Muscle of leg (tissue), 3 donors: ENCODE measurements at regions not wholly inside any gene's neighbourhood (a gene's known extent, or its start where the extent isn't known, plus 50 kb on each side); places are given as distances from the start of the nearest gene placed in this dataset.
"Not testable (repeated sequence)": the region's sequence is repeated elsewhere in the genome, so short reads cannot be mapped to it uniquely, and the experiment has no call there.

Experiments used
- DNase-seq: peaks from one replicate; pipeline ENCODE4 v3.0.0; 2013
- H3K27ac ChIP-seq: one replicate; pipeline ENCODE4 v1.5.1; 2013; ENCODE audit warnings: mild to moderate bottlenecking, low read length, control low read depth
- H3K27me3 ChIP-seq: one replicate; pipeline ENCODE4 v1.6.1; 2013; ENCODE audit warnings: low read length; ENCODE audit not compliant: control insufficient read depth, insufficient read depth
- H3K36me3 ChIP-seq: one replicate; pipeline ENCODE4 v1.6.1; 2013; ENCODE audit warnings: low read length; ENCODE audit not compliant: control insufficient read depth, insufficient read depth
- H3K4me1 ChIP-seq: one replicate; pipeline ENCODE4 v1.6.1; 2013; ENCODE audit warnings: low read length; ENCODE audit not compliant: control insufficient read depth, insufficient read depth
- H3K4me3 ChIP-seq: one replicate; pipeline ENCODE4 v1.5.1; 2013; ENCODE audit warnings: low read length, control low read depth
- H3K9me3 ChIP-seq: replicated peaks from 2 replicates; pipeline ENCODE4 v1.6.1; 2013; ENCODE audit warnings: low read depth, low read length; ENCODE audit not compliant: control insufficient read depth
- WGBS: methylation state at CpG from one replicate; pipeline ENCODE4 v1.1.5; 2013; ENCODE audit warnings: missing lambda C conversion rate; ENCODE audit not compliant: insufficient coverage; 5-methylcytosine and 5-hydroxymethylcytosine counted together

- DNase-seq: no peak
- Histone ChIP-seq H3K36me3 (no peaks in the 10 kb centered on the region), H3K27me3 (no peaks in the 10 kb centered on the region), H3K9me3 (no peaks in the 10 kb centered on the region), H3K27ac (no peak overlapping the region), H3K4me3 (no peak overlapping the region), H3K4me1 (no peaks in the 10 kb centered on the region)
- WGBS: no CpG with 5 or more reads among the region's 4 CpGs
Observed at GRCh38 chr16:63416712-63417111, 1380.5 kb upstream of the CDH8 start.

GRCh38 chr16:63415014-63415413, 1378.8 kb upstream of the CDH8 start:
- no CpG with 5 or more reads among the region's 2 CpGs for WGBS
- Histone ChIP-seq H3K9me3 (no peaks in the 10 kb centered on the region), H3K27me3 (no peaks in the 10 kb centered on the region), H3K27ac (no peak overlapping the region), H3K36me3 (no peaks in the 10 kb centered on the region), H3K4me1 (no peaks in the 10 kb centered on the region), H3K4me3 (no peak overlapping the region)
- DNase-seq: peak; percentile 0

- DNase-seq: no peak
- no peaks in the 10 kb centered on the region for H3K27me3 ChIP-seq
- no peaks in the 10 kb centered on the region for H3K36me3 ChIP-seq
- WGBS: no CpG with 5 or more reads among the region's 1 CpG
- no peaks in the 10 kb centered on the region for H3K4me1 ChIP-seq
- no peak overlapping the region for H3K4me3 ChIP-seq
- H3K9me3 ChIP-seq: no peaks in the 10 kb centered on the region
- no peak overlapping the region for H3K27ac ChIP-seq
Observed at GRCh38 chr16:63410594-63410993, 1374.4 kb upstream of the CDH8 start.

GRCh38 chr16:63403792-63404191, 1367.6 kb upstream of the CDH8 start:
- 92% methylated on average over 6 of the region's 11 CpGs for WGBS

GRCh38 chr16:63388277-63388676, 1352.0 kb upstream of the CDH8 start:
- not testable (repeated sequence) for H3K27ac ChIP-seq, H3K36me3 ChIP-seq, H3K27me3 ChIP-seq, DNase-seq, H3K4me3 ChIP-seq, H3K9me3 ChIP-seq, H3K4me1 ChIP-seq
- 92% methylated on average over 14 of the region's 18 CpGs for WGBS

More at GRCh38 chr16:63403792-63404191, 1367.6 kb upstream of the CDH8 start:
- Histone ChIP-seq H3K4me1 (no peaks in the 10 kb centered on the region), H3K4me3 (no peak overlapping the region), H3K36me3 (no peaks in the 10 kb centered on the region), H3K27ac (no peak overlapping the region), H3K27me3 (no peaks in the 10 kb centered on the region), H3K9me3 (no peaks in the 10 kb centered on the region)
- DNase-seq: no peak

GRCh38 chr16:63385714-63386432, 1349.6 kb upstream of the CDH8 start:
- DNase-seq: no peak
- Histone ChIP-seq H3K36me3 (no peaks in the 10 kb centered on the region), H3K4me1 (no peaks in the 10 kb centered on the region), H3K27ac (no peak overlapping the region), H3K27me3 (no peaks in the 10 kb centered on the region), H3K4me3 (no peak overlapping the region), H3K9me3 (no peaks in the 10 kb centered on the region)
- 31% methylated on average over 7 of the region's 7 CpGs for WGBS

GRCh38 chr16:63373744-63374143, 1337.5 kb upstream of the CDH8 start:
- Histone ChIP-seq H3K4me3 (no peak overlapping the region), H3K9me3 (no peaks in the 10 kb centered on the region), H3K4me1 (no peaks in the 10 kb centered on the region), H3K27me3 (no peaks in the 10 kb centered on the region), H3K27ac (no peak overlapping the region), H3K36me3 (no peaks in the 10 kb centered on the region)
- no CpG with 5 or more reads among the region's 1 CpG for WGBS
- no peak for DNase-seq

GRCh38 chr16:63372815-63373214, 1336.6 kb upstream of the CDH8 start:
- H3K9me3 ChIP-seq: no peaks in the 10 kb centered on the region
- DNase-seq: no peak
- no peaks in the 10 kb centered on the region for H3K36me3 ChIP-seq
- H3K27me3 ChIP-seq: no peaks in the 10 kb centered on the region
- H3K27ac ChIP-seq: no peak overlapping the region
- H3K4me1 ChIP-seq: no peaks in the 10 kb centered on the region
- no peak overlapping the region for H3K4me3 ChIP-seq

- WGBS: no CpG with 5 or more reads among the region's 3 CpGs
- no peak overlapping the region for H3K4me3 ChIP-seq
- DNase-seq: no peak
- H3K36me3 ChIP-seq: no peaks in the 10 kb centered on the region
- no peaks in the 10 kb centered on the region for H3K9me3 ChIP-seq
- no peaks in the 10 kb centered on the region for H3K4me1 ChIP-seq
- no peak overlapping the region for H3K27ac ChIP-seq
- no peaks in the 10 kb centered on the region for H3K27me3 ChIP-seq
Observed at GRCh38 chr16:63372283-63372682, 1336.0 kb upstream of the CDH8 start.

GRCh38 chr16:63365649-63366304, 1329.5 kb upstream of the CDH8 start:
- no peaks in the 10 kb centered on the region for H3K27me3 ChIP-seq

More at GRCh38 chr16:63365649-63366304, 1329.5 kb upstream of the CDH8 start:
- H3K27ac ChIP-seq: no peak overlapping the region
- no peaks in the 10 kb centered on the region for H3K9me3 ChIP-seq
- no peak for DNase-seq
- H3K36me3 ChIP-seq: no peaks in the 10 kb centered on the region
- H3K4me3 ChIP-seq: no peak overlapping the region
- no CpG with 5 or more reads among the region's 4 CpGs for WGBS
- no peaks in the 10 kb centered on the region for H3K4me1 ChIP-seq
